Fibroblast of skin of back (primary cell): ENCODE measurements at regions not wholly inside any gene's neighbourhood (a gene's known extent, or its start where the extent isn't known, plus 50 kb on each side); places are given as distances from the start of the nearest gene placed in this dataset.

ENCODE experiments used
- DNase-seq: peaks from one replicate; pipeline ENCODE4 v3.0.0-alpha.2; 2013

GRCh38 chrX:42515939-42516338, 262.0 kb downstream of the PPP1R2C start:
- DNase-seq, result peak; percentile 32

- DNase-seq, result no peak
Observed at GRCh38 chrX:42505016-42505415, 272.9 kb downstream of the PPP1R2C start.

- DNase-seq, result no peak
Observed at GRCh38 chrX:42499620-42500019, 278.3 kb downstream of the PPP1R2C start.

- no peak for DNase-seq
Observed at GRCh38 chrX:42497356-42497755, 280.6 kb downstream of the PPP1R2C start.

- no peak for DNase-seq
Observed at GRCh38 chrX:42496239-42496638, 281.7 kb downstream of the PPP1R2C start.

- DNase-seq, result no peak
Observed at GRCh38 chrX:42495139-42495538, 282.8 kb downstream of the PPP1R2C start.

GRCh38 chrX:42491137-42491907, 286.6 kb downstream of the PPP1R2C start:
- no peak for DNase-seq

GRCh38 chrX:42490111-42490510, 287.9 kb downstream of the PPP1R2C start:
- DNase-seq, result no peak

GRCh38 chrX:42485601-42486000, 292.4 kb downstream of the PPP1R2C start:
- peak; percentile 26 for DNase-seq

GRCh38 chrX:42484233-42484632, 293.7 kb downstream of the PPP1R2C start:
- DNase-seq, result no peak

- DNase-seq, result no peak
Observed at GRCh38 chrX:42477396-42477795, 300.6 kb downstream of the PPP1R2C start.

- no peak for DNase-seq
Observed at GRCh38 chrX:42472727-42473126, 305.2 kb downstream of the PPP1R2C start.

GRCh38 chrX:42466332-42467046, 311.5 kb downstream of the PPP1R2C start:
- no peak for DNase-seq

- DNase-seq, result no peak
Observed at GRCh38 chrX:42465821-42466220, 312.1 kb downstream of the PPP1R2C start.

GRCh38 chrX:42463706-42464490, 314.1 kb downstream of the PPP1R2C start:
- no peak for DNase-seq

- no peak for DNase-seq
Observed at GRCh38 chrX:42462917-42463316, 315.0 kb downstream of the PPP1R2C start.

- no peak for DNase-seq
Observed at GRCh38 chrX:42460706-42461105, 317.3 kb downstream of the PPP1R2C start.

GRCh38 chrX:42459735-42460134, 318.2 kb downstream of the PPP1R2C start:
- no peak for DNase-seq

GRCh38 chrX:42456176-42456700, 321.7 kb downstream of the PPP1R2C start:
- DNase-seq, result no peak

- no peak for DNase-seq
Observed at GRCh38 chrX:42450228-42450627, 327.7 kb downstream of the PPP1R2C start.

GRCh38 chrX:42443267-42443666, 334.7 kb downstream of the PPP1R2C start:
- no peak for DNase-seq

- no peak for DNase-seq
Observed at GRCh38 chrX:42442745-42443144, 335.2 kb downstream of the PPP1R2C start.

GRCh38 chrX:42437211-42437610, 340.8 kb downstream of the PPP1R2C start:
- no peak for DNase-seq
